ENCODE measurements at regions not wholly inside any gene's neighbourhood (a gene's known extent, or its start where the extent isn't known, plus 50 kb on each side); places are given as distances from the start of the nearest gene placed in this dataset.

- no peak for DNase-seq (ENCODE audit: low read depth)
- no peak overlapping the region for H3K4me3 ChIP-seq (ENCODE audit: low read depth, low read length)
- no peak for TF ChIP-seq CTCF (IDR thresholded peaks at IDR 0.05; ENCODE audit: insufficient read depth, low read depth, low read length, missing control alignments)
Observed at GRCh38 chr11:25727944-25728343, 604.0 kb upstream of the ANO3 start.

GRCh38 chr11:25730230-25730629 is 601.7 kb upstream of the ANO3 start:
- no peak for DNase-seq (ENCODE audit: low read depth)
- no peak for TF ChIP-seq CTCF (IDR thresholded peaks at IDR 0.05; ENCODE audit: insufficient read depth, low read depth, low read length, missing control alignments)
- H3K4me3 ChIP-seq (ENCODE audit: low read depth, low read length): no peak overlapping the region

DNA sequence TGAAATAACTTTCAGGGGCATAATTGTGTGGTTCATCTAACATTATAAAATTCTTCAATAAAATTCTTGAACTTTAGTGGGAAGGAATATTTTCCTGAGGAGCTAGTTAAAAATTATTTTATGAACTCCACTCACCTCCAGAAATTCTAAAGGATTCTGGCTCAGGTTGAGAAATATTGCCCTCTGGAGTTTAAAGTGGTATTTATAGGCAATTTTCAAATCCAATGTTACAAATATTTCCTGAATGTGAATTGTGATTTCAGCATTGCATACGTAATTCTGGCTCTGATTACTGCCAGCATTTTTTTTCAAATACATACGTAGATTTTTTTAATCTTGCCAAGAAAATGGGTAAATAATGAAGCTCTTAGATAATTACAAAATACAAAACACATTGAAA is 598.2 kb upstream of the ANO3 start:
- no peak for TF ChIP-seq CTCF (IDR thresholded peaks at IDR 0.05; ENCODE audit: insufficient read depth, low read depth, low read length, missing control alignments)
- no peak for DNase-seq (ENCODE audit: low read depth)
- no peak overlapping the region for H3K4me3 ChIP-seq (ENCODE audit: low read depth, low read length)

GRCh38 chr11:25734591-25735211 is 597.2 kb upstream of the ANO3 start:
- peak; percentile 3 for DNase-seq (ENCODE audit: low read depth)
- TF ChIP-seq CTCF (IDR thresholded peaks at IDR 0.05; ENCODE audit: insufficient read depth, low read depth, low read length, missing control alignments): peak; percentile 18
- no peak overlapping the region for H3K4me3 ChIP-seq (ENCODE audit: low read depth, low read length)

DNA sequence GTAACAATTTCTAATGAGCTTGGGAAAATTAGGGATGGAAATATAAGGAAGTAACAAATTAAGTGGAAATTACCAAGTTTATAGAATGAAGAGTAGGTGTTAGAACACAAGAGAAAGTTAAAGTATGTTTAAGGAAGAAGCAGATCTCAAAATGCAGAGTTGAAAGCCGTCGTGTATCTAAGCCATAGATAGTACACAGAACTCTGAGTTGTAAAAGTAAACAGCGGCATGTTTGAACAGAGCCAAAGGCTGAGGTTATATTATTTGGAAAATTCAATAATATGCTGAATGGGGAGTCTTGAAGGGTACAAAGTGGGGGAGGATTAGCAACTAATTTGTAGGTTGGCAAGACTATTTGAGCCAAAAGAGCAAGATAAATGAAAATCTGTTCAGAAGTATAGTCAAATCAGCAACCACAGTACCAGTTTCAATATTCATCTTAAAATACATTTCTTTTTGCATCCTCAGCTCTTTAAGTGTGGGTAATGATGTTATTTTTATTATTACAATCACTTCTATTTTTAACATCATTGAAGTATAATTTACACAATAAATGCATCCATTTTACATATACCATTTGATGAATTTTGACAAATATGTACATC is 594.8 kb upstream of the ANO3 start:
- no peak for TF ChIP-seq CTCF (IDR thresholded peaks at IDR 0.05; ENCODE audit: insufficient read depth, low read depth, low read length, missing control alignments)
- no peak overlapping the region for H3K4me3 ChIP-seq (ENCODE audit: low read depth, low read length)
- DNase-seq (ENCODE audit: low read depth): no peak

DNA sequence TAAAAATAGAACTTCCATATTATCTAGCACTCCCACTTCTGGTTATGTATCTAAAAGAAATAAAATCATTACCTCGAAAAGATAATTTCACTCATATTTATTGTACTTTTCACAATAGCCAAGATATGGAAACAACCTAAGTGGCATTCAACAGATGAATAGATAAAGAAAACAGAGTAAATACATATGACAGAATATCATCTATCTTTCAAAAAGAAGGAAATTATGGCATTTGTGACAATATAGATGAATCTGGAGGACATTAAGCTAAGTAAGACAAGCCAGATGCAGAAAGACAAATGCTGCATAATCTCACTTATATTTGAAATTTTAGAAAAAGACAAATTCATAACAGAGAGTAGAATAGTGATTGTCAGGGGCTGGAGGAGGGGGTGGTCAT is 590.0 kb upstream of the ANO3 start:
- no peak for DNase-seq (ENCODE audit: low read depth)
- no peak overlapping the region for H3K4me3 ChIP-seq (ENCODE audit: low read depth, low read length)
- no peak for TF ChIP-seq CTCF (IDR thresholded peaks at IDR 0.05; ENCODE audit: insufficient read depth, low read depth, low read length, missing control alignments)

GRCh38 chr11:25742800-25743199 is 589.1 kb upstream of the ANO3 start:
- no peak overlapping the region for H3K4me3 ChIP-seq (ENCODE audit: low read depth, low read length)
- no peak for TF ChIP-seq CTCF (IDR thresholded peaks at IDR 0.05; ENCODE audit: insufficient read depth, low read depth, low read length, missing control alignments)
- DNase-seq (ENCODE audit: low read depth): no peak

All from GM12865 (cell line).